NB4 (cell line): ENCODE measurements at regions not wholly inside any gene's neighbourhood (a gene's known extent, or its start where the extent isn't known, plus 50 kb on each side); places are given as distances from the start of the nearest gene placed in this dataset.

Experiments
- DNase-seq: peaks from one replicate; pipeline ENCODE4 v3.0.0; 2010; ENCODE audit warnings: low read depth
- H3K4me3 ChIP-seq: one replicate; pipeline ENCODE4 v1.5.1; 2011; ENCODE audit warnings: mild to moderate bottlenecking, low read depth, low read length, moderate library complexity
- MYC ChIP-seq: IDR thresholded peaks from 2 replicates; pipeline ENCODE4 v1.6.1; 2011; ENCODE audit warnings: low read depth, low read length
- POLR2A ChIP-seq: IDR thresholded peaks from 2 replicates; pipeline ENCODE4 v1.6.1; 2011; ENCODE audit warnings: mild to moderate bottlenecking; ENCODE audit not compliant: insufficient read length; ENCODE audit errors: extremely low read depth
- TF ChIP-seq, protein P1 (sequence below): IDR thresholded peaks from 2 replicates; pipeline ENCODE4 v1.6.1; 2011; ENCODE audit warnings: low read depth, low read length
- TF ChIP-seq, protein P2 (sequence below): IDR thresholded peaks from one replicate; pipeline ENCODE4 v1.5.1; 2012; ENCODE audit warnings: low read depth, low read length

DNA sequence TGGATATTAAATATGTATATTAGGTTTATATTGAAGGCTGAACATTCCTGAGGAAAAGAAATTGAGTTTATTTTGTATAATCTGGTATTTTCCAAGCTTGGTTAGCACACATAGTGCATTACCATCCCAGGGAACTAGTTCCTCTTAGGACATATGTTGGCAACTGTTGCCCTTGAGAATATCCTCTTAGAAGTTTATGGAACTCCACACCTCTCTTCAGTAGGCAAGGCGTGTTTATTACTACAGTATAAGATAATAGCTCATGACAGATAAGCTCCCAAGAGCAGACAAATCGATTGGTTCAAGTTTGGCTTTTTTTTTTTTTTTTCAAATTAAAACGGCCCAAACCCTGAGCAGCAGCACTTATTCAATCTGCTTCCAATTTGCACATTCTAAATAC is 59.8 kb upstream of the SIPA1L2 start:
- H3K4me3 ChIP-seq = no peak overlapping the region
- TF ChIP-seq, protein P1, sequence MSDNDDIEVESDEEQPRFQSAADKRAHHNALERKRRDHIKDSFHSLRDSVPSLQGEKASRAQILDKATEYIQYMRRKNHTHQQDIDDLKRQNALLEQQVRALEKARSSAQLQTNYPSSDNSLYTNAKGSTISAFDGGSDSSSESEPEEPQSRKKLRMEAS = no peak
- TF ChIP-seq, protein P2, sequence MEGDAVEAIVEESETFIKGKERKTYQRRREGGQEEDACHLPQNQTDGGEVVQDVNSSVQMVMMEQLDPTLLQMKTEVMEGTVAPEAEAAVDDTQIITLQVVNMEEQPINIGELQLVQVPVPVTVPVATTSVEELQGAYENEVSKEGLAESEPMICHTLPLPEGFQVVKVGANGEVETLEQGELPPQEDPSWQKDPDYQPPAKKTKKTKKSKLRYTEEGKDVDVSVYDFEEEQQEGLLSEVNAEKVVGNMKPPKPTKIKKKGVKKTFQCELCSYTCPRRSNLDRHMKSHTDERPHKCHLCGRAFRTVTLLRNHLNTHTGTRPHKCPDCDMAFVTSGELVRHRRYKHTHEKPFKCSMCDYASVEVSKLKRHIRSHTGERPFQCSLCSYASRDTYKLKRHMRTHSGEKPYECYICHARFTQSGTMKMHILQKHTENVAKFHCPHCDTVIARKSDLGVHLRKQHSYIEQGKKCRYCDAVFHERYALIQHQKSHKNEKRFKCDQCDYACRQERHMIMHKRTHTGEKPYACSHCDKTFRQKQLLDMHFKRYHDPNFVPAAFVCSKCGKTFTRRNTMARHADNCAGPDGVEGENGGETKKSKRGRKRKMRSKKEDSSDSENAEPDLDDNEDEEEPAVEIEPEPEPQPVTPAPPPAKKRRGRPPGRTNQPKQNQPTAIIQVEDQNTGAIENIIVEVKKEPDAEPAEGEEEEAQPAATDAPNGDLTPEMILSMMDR = no peak
- TF ChIP-seq MYC = no peak
- TF ChIP-seq POLR2A = no peak
- no peak for DNase-seq

DNA sequence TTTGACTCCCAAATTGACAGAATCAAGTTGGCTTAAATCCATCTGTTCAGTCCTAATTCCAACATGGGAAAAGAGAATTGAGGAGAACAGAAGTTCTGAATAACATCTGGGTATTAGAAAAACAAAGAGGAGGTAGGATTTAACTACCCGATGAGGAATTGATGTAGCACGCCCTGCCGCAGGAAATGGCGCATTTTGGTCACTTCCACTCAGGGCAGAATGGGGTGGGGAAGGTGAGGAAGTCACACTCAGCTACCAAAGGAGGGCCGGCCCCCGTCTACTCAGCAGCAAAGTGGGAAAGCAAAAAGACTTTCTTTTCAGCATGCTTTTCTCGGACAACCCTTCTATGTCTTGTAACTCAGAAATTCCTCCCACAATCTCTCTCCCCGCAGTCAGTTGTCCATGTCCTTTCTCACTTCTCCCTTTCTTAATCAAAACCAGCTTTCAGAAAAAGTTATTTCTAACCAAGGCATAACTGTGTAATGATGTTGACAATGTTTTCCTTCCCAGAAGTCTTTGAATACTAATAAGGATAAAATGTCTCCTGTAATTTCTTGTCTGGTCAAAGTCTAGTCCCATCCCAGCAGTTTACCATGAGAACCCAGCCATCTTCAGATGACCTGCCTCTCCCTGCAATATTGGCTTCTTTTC is 60.5 kb upstream of the SIPA1L2 start:
- DNase-seq = no peak
- H3K4me3 ChIP-seq = no peak overlapping the region

DNA sequence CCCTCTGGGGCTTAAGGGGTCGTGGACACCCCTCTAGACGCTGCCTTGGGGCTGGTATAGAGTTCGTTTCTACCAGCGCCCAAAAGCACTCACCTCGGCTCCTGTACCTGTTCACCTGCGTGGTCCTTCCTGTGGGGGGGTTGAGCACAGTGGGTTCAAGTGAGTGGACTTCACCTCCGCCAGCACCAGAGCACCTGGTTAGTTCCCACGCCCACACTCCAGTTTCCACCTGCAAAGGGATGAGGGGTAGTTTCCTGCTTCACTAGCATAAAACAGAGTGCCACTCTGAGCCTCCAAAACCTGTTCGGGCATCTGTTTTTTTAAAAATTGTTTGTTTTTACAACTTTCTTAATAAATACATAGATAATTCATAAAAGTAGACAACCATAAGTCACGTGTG is 64.5 kb upstream of the SIPA1L2 start:
- TF ChIP-seq, protein P2 = no peak
- TF ChIP-seq MYC (no peak), POLR2A (no peak)
- no peak for DNase-seq
- no peak overlapping the region for H3K4me3 ChIP-seq

More for the DNA sequence above, 60.5 kb upstream of the SIPA1L2 start:
- no peak for TF ChIP-seq POLR2A

DNA sequence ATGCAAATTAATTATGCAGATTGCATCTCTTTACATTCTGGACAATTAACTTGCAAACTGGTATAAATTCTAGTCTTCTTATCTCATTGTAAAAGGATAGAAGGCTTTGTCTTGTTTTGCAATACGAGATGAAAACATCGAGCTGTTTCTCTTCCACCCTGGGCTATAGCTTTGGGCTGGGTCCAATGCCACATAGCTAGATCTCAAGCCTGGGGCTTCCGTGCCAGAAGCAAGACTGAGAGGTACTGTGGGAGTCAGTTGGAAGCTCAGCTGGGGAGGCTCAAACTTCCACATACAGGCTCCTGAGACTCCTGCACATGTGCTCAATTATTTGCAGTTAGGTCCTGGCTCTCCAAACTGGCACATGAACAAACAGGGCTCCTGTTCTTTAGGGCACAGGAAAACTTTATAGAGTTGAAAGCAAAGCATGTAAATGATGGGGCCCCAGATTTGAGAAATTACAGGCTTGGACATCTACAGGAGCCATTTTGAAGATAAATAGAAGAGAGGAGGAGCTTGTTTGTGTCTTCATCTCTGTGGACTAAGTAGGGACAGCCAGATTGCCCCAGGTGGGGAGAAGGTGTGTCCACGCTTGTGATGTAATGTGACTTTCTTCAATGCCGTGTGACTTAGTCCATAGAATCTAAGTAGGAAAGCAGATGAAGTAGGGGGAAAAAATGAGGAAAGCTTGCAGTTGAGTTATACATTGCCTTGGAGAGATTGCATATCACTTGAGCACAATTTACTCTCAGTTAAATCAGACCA is 65.9 kb upstream of the SIPA1L2 start:
- TF ChIP-seq, protein P2 = no peak
- TF ChIP-seq, protein P1 = no peak
- TF ChIP-seq MYC = no peak
- no peak for TF ChIP-seq POLR2A
- H3K4me3 ChIP-seq = no peak overlapping the region
- DNase-seq = no peak

DNA sequence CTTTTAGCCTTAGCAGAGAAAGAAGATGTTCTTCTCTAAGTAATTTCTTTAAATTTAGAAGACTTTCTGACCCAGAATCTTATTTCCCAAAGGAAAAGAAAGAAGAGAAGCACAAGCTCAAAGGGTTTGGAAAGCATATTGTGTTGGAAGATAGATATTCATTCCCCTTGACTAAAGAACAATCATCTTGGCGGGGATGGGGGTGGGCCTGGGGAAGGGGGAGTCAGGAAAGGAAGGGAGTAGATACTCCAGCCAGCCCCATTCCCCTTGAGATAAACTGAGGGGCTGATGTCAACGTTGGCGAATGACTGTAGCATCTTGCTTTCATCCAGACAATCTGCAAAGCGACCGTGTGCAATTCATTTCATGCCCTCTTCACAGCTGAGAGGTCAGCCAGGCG is 66.5 kb upstream of the SIPA1L2 start:
- no peak for DNase-seq
- no peak overlapping the region for H3K4me3 ChIP-seq
- TF ChIP-seq MYC (no peak), POLR2A (no peak)
- TF ChIP-seq, protein P1 = no peak
- TF ChIP-seq, protein P2 = no peak

DNA sequence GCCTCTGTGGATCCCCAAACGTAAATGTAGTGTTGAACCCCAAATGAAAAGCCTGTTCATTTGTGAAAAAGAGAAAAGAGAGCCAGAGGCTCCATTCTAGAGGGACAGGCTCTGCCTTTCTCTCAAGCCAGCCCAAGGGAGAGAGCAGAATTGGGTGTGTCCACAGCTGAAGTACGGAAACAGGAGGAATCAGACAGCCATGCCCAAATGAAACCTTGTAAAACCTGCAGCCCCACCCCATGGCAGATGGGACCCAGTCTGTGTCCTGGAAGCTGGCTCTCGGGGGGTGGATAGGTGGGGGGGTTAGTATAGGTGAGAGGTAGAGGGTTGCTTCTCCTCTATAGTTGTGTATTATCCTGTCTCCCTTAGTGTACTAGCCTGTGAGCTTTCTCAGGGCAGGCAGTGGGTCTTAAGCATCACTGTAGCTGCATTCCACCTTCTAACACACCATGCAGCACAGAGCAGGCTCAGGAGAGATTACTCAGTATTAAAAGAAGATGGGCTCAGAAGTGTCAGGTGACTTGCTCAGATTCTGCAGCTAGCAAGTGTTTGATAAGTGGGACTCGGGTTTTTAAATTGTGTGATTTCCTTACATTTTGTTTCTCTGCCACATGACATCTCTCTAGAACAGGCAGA is 67.4 kb upstream of the SIPA1L2 start:
- no peak overlapping the region for H3K4me3 ChIP-seq
- DNase-seq = no peak
- TF ChIP-seq, protein P2 = no peak
